IPS DF 4.7 (cell line): ENCODE measurements at regions not wholly inside any gene's neighbourhood (a gene's known extent, or its start where the extent isn't known, plus 50 kb on each side); places are given as distances from the start of the nearest gene placed in this dataset.

Source experiments
- DNase-seq: peaks from one replicate; pipeline ENCODE4 v3.0.0-alpha.2; 2013; ENCODE audit warnings: low spot score; ENCODE audit errors: extremely low read depth

- DNase-seq: no peak
These were observed 241.7 kb downstream of the ADGRL2 start for GRCh38 chr1:82042306-82043060.
